ENCODE measurements at regions not wholly inside any gene's neighbourhood (a gene's known extent, or its start where the extent isn't known, plus 50 kb on each side); places are given as distances from the start of the nearest gene placed in this dataset.

GRCh38 chr12:91846466-91847055 is 299.1 kb downstream of the BTG1 start:
- TF ChIP-seq CTCF (IDR thresholded peaks at IDR 0.05; ENCODE audit: insufficient read depth, low read depth, low read length), result no peak
- no peak for TF ChIP-seq EZH2 (IDR thresholded peaks at IDR 0.05; ENCODE audit: insufficient read depth, low read length)
